CD14-positive monocyte (primary cell): ENCODE measurements at regions not wholly inside any gene's neighbourhood (a gene's known extent, or its start where the extent isn't known, plus 50 kb on each side); places are given as distances from the start of the nearest gene placed in this dataset.

ENCODE experiments used
- DNase-seq, 3 donors: peaks; one replicate each; pipeline ENCODE4 v3.0.0-alpha.2; 2011 to 2022
- H2AFZ ChIP-seq: 2 replicates; pipeline ENCODE4 v1.6.0; 2012; ENCODE audit warnings: mild to moderate bottlenecking, low read depth, low read length, inconsistent platforms; ENCODE audit not compliant: insufficient read depth, poor library complexity, severe bottlenecking
- H3K27ac ChIP-seq, 2 donors: 1 replicate in 1 of 2; 2 replicates in 1 of 2; pipeline ENCODE4 v1.5.1; 2012 to 2013; ENCODE audit warnings: low read length in 2 of 2, control low read depth in 1 of 2, inconsistent platforms in 1 of 2, low read depth in 1 of 2, mild to moderate bottlenecking in 1 of 2
- H3K27me3 ChIP-seq, 2 donors: one replicate each; pipeline versions ENCODE4 v1.6.0 to v1.6.1; 2011 to 2013; ENCODE audit warnings: low read length in 2 of 2; ENCODE audit not compliant: control insufficient read depth in 2 of 2, insufficient read depth in 2 of 2
- H3K36me3 ChIP-seq, 2 donors: replicated peaks in 1 of 2; 1 replicate in 1 of 2; 2 replicates in 1 of 2; pipeline versions ENCODE4 v1.5.1 to v1.6.1; 2012 to 2013; ENCODE audit warnings: low read length in 2 of 2, control low read depth in 1 of 2, inconsistent platforms in 1 of 2, mild to moderate bottlenecking in 1 of 2; ENCODE audit not compliant: insufficient read depth in 2 of 2, control insufficient read depth in 1 of 2
- H3K4me1 ChIP-seq, 2 donors: 1 replicate in 1 of 2; 2 replicates in 1 of 2; pipeline versions ENCODE4 v1.5.1 to v1.6.1; 2012 to 2013; ENCODE audit warnings: low read length in 2 of 2, control low read depth in 1 of 2, inconsistent platforms in 1 of 2, mild to moderate bottlenecking in 1 of 2, moderate library complexity in 1 of 2; ENCODE audit not compliant: insufficient read depth in 2 of 2, control insufficient read depth in 1 of 2
- H3K4me2 ChIP-seq: replicated peaks from 2 replicates; pipeline ENCODE3; 2012; ENCODE audit warnings: low read length, moderate library complexity, mild to moderate bottlenecking; ENCODE audit not compliant: poor library complexity, severe bottlenecking; ENCODE audit errors: extremely low read depth
- H3K4me3 ChIP-seq, 3 experiments: fragments of 200-600 bp in 1 of 3; sonication (generic) in 1 of 3; replicated peaks in 1 of 3; 1 replicate in 2 of 3; 2 replicates in 1 of 3; pipeline ENCODE4 v1.5.1; 2011 to 2013; ENCODE audit warnings: low read length in 3 of 3, mild to moderate bottlenecking in 3 of 3, control low read depth in 2 of 3, low read depth in 2 of 3, inconsistent platforms in 1 of 3, moderate library complexity in 1 of 3
- H3K79me2 ChIP-seq: 2 replicates; pipeline ENCODE4 v1.6.0; 2012; ENCODE audit warnings: mild to moderate bottlenecking, control low read depth, inconsistent platforms, low read length, moderate library complexity; ENCODE audit not compliant: insufficient read depth
- H3K9ac ChIP-seq: 2 replicates; pipeline ENCODE4 v1.6.0; 2017; ENCODE audit warnings: low read length, mild to moderate bottlenecking; ENCODE audit not compliant: insufficient read depth, poor library complexity, severe bottlenecking
- H3K9me3 ChIP-seq, 2 donors: replicated peaks in 1 of 2; 1 replicate in 1 of 2; 2 replicates in 1 of 2; pipeline versions ENCODE4 v1.5.1 to v1.6.1; 2012 to 2013; ENCODE audit warnings: low read length in 2 of 2, control low read depth in 1 of 2; ENCODE audit not compliant: control insufficient read depth in 1 of 2, insufficient read depth in 1 of 2
- H4K20me1 ChIP-seq: 2 replicates; pipeline ENCODE4 v1.6.0; 2012; ENCODE audit warnings: mild to moderate bottlenecking, low read length, control low read depth, moderate library complexity; ENCODE audit not compliant: insufficient read depth
- H3K27ac Mint-ChIP-seq, 7 donors: one replicate each; pipeline ENCODE4 v1.8.0; 2020; ENCODE audit warnings: mild to moderate bottlenecking in 7 of 7, mixed read lengths in 7 of 7, moderate library complexity in 6 of 7, inconsistent platforms in 2 of 7
- H3K27me3 Mint-ChIP-seq, 3 donors: one replicate each; pipeline ENCODE4 v1.8.0; 2021 to 2022; ENCODE audit warnings: low read depth in 3 of 3, mild to moderate bottlenecking in 3 of 3, mixed read lengths in 3 of 3, moderate library complexity in 3 of 3, inconsistent platforms in 1 of 3
- H3K36me3 Mint-ChIP-seq, 2 donors: one replicate each; pipeline ENCODE4 v1.8.0; 2020; ENCODE audit warnings: mixed read lengths in 2 of 2, inconsistent platforms in 1 of 2, mild to moderate bottlenecking in 1 of 2
- H3K4me1 Mint-ChIP-seq: one replicate; pipeline ENCODE4 v1.8.0; 2020; ENCODE audit warnings: mild to moderate bottlenecking, mixed read lengths
- H3K4me3 Mint-ChIP-seq, 2 donors: one replicate each; pipeline ENCODE4 v1.8.0; 2020; ENCODE audit warnings: mild to moderate bottlenecking in 2 of 2, mixed read lengths in 2 of 2, moderate library complexity in 1 of 2
- H3K9me3 Mint-ChIP-seq, 7 donors: one replicate each; pipeline ENCODE4 v1.8.0; 2020 to 2022; ENCODE audit warnings: mixed read lengths in 7 of 7, mild to moderate bottlenecking in 6 of 7, moderate library complexity in 6 of 7, inconsistent platforms in 2 of 7
- WGBS: methylation state at CpG from one replicate; pipeline ENCODE4 v1.1.5; 2013; ENCODE audit warnings: missing lambda C conversion rate; ENCODE audit not compliant: insufficient coverage; 5-methylcytosine and 5-hydroxymethylcytosine counted together
- intact Hi-C, 2 donors: fragments of 100-400 bp; cut with micrococcal nuclease; formaldehyde crosslinking; loops; one replicate each; pipeline versions ENCODE4 v1.15.0 to v1.15.1; 2023
- TF ChIP-seq, protein P1 (sequence below): fragments of 200-600 bp; IDR thresholded peaks from one replicate; pipeline ENCODE4 v1.8.0; 2022; ENCODE audit warnings: antibody characterized with exemption, mild to moderate bottlenecking

- H4K20me1 ChIP-seq, result no peaks in the 10 kb centered on the region
- no peak overlapping the region for H3K27ac ChIP-seq
- intact Hi-C loops, result no loop called here
- no peak overlapping the region for H3K4me3 ChIP-seq
- DNase-seq, result peak in 1 of 3 donors; percentile 12
- Mint-ChIP-seq H3K36me3 (no peaks in the 10 kb centered on the region), H3K4me1 (peaks cover 27% of the 10 kb centered on the region), H3K27me3 (no peaks in the 10 kb centered on the region), H3K4me3 (peak overlapping the region in 1 of 2 donors; percentile 62), H3K27ac (no peak overlapping the region), H3K9me3 (no peaks in the 10 kb centered on the region)
- WGBS, result 27% methylated on average over 3 of the region's 6 CpGs
- TF ChIP-seq, protein P1, sequence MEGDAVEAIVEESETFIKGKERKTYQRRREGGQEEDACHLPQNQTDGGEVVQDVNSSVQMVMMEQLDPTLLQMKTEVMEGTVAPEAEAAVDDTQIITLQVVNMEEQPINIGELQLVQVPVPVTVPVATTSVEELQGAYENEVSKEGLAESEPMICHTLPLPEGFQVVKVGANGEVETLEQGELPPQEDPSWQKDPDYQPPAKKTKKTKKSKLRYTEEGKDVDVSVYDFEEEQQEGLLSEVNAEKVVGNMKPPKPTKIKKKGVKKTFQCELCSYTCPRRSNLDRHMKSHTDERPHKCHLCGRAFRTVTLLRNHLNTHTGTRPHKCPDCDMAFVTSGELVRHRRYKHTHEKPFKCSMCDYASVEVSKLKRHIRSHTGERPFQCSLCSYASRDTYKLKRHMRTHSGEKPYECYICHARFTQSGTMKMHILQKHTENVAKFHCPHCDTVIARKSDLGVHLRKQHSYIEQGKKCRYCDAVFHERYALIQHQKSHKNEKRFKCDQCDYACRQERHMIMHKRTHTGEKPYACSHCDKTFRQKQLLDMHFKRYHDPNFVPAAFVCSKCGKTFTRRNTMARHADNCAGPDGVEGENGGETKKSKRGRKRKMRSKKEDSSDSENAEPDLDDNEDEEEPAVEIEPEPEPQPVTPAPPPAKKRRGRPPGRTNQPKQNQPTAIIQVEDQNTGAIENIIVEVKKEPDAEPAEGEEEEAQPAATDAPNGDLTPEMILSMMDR, result no peak
- no peak overlapping the region for H3K4me2 ChIP-seq
- H3K79me2 ChIP-seq, result no peaks in the 10 kb centered on the region
- H2AFZ ChIP-seq, result peak overlapping the region; percentile 67
- no peak overlapping the region for H3K9ac ChIP-seq
- no peaks in the 10 kb centered on the region for H3K36me3 ChIP-seq
- H3K4me1 ChIP-seq, result peaks cover 21 to 26% of the 10 kb centered on the region in 2 donors
- no peaks in the 10 kb centered on the region for H3K27me3 ChIP-seq
- H3K9me3 ChIP-seq, result no peaks in the 10 kb centered on the region
Observed at GRCh38 chr2:60383401-60384143, 169.9 kb downstream of the BCL11A start.

DNA sequence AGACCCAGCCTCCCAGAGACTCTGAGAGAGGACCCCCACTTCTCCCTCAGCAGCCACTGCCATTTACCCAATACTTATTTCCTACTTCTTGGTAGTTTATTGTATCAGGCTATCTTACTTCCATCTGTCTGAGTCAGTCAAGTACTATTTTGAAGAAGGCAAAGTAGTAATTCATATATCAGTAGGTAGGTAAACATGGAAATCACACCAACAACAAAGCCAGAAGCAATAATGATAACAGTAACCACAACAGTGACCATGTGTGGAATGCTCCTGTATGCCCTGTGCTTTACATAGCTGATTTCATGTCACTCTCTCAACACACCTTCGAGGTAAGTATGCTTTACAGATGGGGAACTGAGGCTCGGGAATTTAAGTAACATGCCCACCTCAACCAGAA lies 173.0 kb downstream of the BCL11A start:
- DNase-seq, result no peak
- Histone ChIP-seq H3K27me3 (no peaks in the 10 kb centered on the region), H3K4me1 (peaks cover 15 to 18% of the 10 kb centered on the region in 2 donors), H3K9me3 (no peaks in the 10 kb centered on the region), H3K4me3 (no peak overlapping the region), H3K9ac (no peak overlapping the region), H3K79me2 (no peaks in the 10 kb centered on the region), H3K4me2 (no peak overlapping the region), H3K27ac (no peak overlapping the region), H2AFZ (no peak overlapping the region), H3K36me3 (no peaks in the 10 kb centered on the region), H4K20me1 (no peaks in the 10 kb centered on the region)
- Mint-ChIP-seq H3K9me3 (peaks cover 0 to 1% (median 0%) of the 10 kb centered on the region in 7 donors), H3K27me3 (peaks cover 0 to 1% (median 0%) of the 10 kb centered on the region in 3 donors), H3K36me3 (no peaks in the 10 kb centered on the region), H3K4me3 (no peak overlapping the region), H3K4me1 (peaks cover 26% of the 10 kb centered on the region), H3K27ac (no peak overlapping the region)
- WGBS, result no CpG with 5 or more reads among the region's 2 CpGs
- TF ChIP-seq, protein P1, result no peak
- intact Hi-C loops, result no loop called here
